ENCODE measurements at regions not wholly inside any gene's neighbourhood (a gene's known extent, or its start where the extent isn't known, plus 50 kb on each side); places are given as distances from the start of the nearest gene placed in this dataset.

DNA sequence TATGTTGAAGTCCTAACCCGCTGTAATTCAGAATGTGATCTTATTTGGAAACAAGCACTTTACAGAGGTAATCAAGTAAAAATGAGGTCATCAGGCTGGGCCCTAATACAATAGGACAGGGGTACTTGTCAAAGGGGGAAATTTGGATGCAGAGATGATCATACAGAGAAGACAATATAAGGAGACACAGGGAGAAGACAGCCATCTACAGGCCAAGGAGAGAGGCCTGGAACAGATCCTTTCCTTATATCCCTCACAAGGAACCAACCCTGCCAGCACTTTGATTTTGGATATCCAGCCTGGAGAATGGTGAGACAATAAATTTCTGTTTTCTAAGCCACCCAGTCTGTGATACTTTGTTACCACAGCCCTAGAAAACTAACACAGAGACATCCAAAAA is 104.3 kb downstream of the METTL4 start:
- TF ChIP-seq, protein P1, sequence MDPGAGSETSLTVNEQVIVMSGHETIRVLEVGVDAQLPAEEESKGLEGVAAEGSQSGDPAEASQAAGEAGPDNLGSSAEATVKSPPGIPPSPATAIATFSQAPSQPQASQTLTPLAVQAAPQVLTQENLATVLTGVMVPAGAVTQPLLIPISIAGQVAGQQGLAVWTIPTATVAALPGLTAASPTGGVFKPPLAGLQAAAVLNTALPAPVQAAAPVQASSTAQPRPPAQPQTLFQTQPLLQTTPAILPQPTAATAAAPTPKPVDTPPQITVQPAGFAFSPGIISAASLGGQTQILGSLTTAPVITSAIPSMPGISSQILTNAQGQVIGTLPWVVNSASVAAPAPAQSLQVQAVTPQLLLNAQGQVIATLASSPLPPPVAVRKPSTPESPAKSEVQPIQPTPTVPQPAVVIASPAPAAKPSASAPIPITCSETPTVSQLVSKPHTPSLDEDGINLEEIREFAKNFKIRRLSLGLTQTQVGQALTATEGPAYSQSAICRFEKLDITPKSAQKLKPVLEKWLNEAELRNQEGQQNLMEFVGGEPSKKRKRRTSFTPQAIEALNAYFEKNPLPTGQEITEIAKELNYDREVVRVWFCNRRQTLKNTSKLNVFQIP (CRISPR knock-in tag; IDR thresholded peaks at IDR 0.05; ENCODE audit: borderline replicate concordance, low read depth), result no peak
- TF ChIP-seq, protein P2, sequence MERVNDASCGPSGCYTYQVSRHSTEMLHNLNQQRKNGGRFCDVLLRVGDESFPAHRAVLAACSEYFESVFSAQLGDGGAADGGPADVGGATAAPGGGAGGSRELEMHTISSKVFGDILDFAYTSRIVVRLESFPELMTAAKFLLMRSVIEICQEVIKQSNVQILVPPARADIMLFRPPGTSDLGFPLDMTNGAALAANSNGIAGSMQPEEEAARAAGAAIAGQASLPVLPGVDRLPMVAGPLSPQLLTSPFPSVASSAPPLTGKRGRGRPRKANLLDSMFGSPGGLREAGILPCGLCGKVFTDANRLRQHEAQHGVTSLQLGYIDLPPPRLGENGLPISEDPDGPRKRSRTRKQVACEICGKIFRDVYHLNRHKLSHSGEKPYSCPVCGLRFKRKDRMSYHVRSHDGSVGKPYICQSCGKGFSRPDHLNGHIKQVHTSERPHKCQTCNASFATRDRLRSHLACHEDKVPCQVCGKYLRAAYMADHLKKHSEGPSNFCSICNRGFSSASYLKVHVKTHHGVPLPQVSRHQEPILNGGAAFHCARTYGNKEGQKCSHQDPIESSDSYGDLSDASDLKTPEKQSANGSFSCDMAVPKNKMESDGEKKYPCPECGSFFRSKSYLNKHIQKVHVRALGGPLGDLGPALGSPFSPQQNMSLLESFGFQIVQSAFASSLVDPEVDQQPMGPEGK (CRISPR knock-in tag; IDR thresholded peaks at IDR 0.05; ENCODE audit: borderline replicate concordance), result no peak
- TF ChIP-seq, protein P3, sequence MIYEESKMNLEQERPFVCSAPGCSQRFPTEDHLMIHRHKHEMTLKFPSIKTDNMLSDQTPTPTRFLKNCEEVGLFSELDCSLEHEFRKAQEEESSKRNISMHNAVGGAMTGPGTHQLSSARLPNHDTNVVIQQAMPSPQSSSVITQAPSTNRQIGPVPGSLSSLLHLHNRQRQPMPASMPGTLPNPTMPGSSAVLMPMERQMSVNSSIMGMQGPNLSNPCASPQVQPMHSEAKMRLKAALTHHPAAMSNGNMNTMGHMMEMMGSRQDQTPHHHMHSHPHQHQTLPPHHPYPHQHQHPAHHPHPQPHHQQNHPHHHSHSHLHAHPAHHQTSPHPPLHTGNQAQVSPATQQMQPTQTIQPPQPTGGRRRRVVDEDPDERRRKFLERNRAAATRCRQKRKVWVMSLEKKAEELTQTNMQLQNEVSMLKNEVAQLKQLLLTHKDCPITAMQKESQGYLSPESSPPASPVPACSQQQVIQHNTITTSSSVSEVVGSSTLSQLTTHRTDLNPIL (CRISPR knock-in tag; IDR thresholded peaks at IDR 0.05; ENCODE audit: low read depth), result no peak
- TF ChIP-seq PPARA (CRISPR knock-in tag; IDR thresholded peaks at IDR 0.05; ENCODE audit: borderline replicate concordance) (no peak), SNAI2 (CRISPR knock-in tag; IDR thresholded peaks at IDR 0.05) (no peak), ZNF70 (CRISPR knock-in tag; IDR thresholded peaks at IDR 0.05) (no peak), ZFP3 (CRISPR knock-in tag; IDR thresholded peaks at IDR 0.05) (no peak), ARNTL (CRISPR knock-in tag; IDR thresholded peaks at IDR 0.05; ENCODE audit: borderline replicate concordance, low read depth) (no peak), ZFP30 (CRISPR knock-in tag; IDR thresholded peaks at IDR 0.05) (no peak), ZNF565 (CRISPR knock-in tag; conservative IDR thresholded peaks at IDR 0.05; ENCODE audit: low read depth) (no peak), TCF4 (CRISPR knock-in tag; IDR thresholded peaks at IDR 0.05; ENCODE audit: borderline replicate concordance) (no peak)
- TF ChIP-seq, protein P4, sequence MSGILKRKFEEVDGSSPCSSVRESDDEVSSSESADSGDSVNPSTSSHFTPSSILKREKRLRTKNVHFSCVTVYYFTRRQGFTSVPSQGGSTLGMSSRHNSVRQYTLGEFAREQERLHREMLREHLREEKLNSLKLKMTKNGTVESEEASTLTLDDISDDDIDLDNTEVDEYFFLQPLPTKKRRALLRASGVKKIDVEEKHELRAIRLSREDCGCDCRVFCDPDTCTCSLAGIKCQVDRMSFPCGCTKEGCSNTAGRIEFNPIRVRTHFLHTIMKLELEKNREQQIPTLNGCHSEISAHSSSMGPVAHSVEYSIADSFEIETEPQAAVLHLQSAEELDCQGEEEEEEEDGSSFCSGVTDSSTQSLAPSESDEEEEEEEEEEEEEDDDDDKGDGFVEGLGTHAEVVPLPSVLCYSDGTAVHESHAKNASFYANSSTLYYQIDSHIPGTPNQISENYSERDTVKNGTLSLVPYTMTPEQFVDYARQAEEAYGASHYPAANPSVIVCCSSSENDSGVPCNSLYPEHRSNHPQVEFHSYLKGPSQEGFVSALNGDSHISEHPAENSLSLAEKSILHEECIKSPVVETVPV (CRISPR knock-in tag; IDR thresholded peaks at IDR 0.05), result no peak

Data from SK-N-SH treated with all-trans-retinoic acid at 6 μM for 48 hours (cell line).